Osteocyte (in vitro differentiated cells): ENCODE measurements at regions not wholly inside any gene's neighbourhood (a gene's known extent, or its start where the extent isn't known, plus 50 kb on each side); places are given as distances from the start of the nearest gene placed in this dataset.

ENCODE experiments used
- DNase-seq: peaks from one replicate; pipeline ENCODE4 v3.0.0; 2021; ENCODE audit warnings: mixed read lengths; ENCODE audit not compliant: unreplicated experiment; ENCODE audit errors: extremely low spot score
- H3K27ac Mint-ChIP-seq: one replicate; pipeline ENCODE4 v1.8.0; 2021; ENCODE audit warnings: mild to moderate bottlenecking, mixed read lengths; ENCODE audit not compliant: unreplicated experiment
- H3K27me3 Mint-ChIP-seq: one replicate; pipeline ENCODE4 v1.8.0; 2021; ENCODE audit warnings: mixed read lengths; ENCODE audit not compliant: unreplicated experiment
- H3K36me3 Mint-ChIP-seq: one replicate; pipeline ENCODE4 v1.8.0; 2021; ENCODE audit warnings: mixed read lengths; ENCODE audit not compliant: unreplicated experiment
- H3K4me1 Mint-ChIP-seq: one replicate; pipeline ENCODE4 v1.8.0; 2021; ENCODE audit warnings: mixed read lengths; ENCODE audit not compliant: unreplicated experiment
- H3K4me3 Mint-ChIP-seq: one replicate; pipeline ENCODE4 v1.8.0; 2021; ENCODE audit warnings: mild to moderate bottlenecking, moderate library complexity, mixed read lengths; ENCODE audit not compliant: unreplicated experiment
- H3K9me3 Mint-ChIP-seq: one replicate; pipeline ENCODE4 v1.8.0; 2021; ENCODE audit warnings: mixed read lengths; ENCODE audit not compliant: unreplicated experiment
- TF ChIP-seq, protein P1 (sequence below): fragments of 200-600 bp; sonication (generic); IDR thresholded peaks from 2 replicates; pipeline ENCODE4 v1.5.0; 2021; ENCODE audit warnings: antibody characterized with exemption, mild to moderate bottlenecking, moderate library complexity

DNA sequence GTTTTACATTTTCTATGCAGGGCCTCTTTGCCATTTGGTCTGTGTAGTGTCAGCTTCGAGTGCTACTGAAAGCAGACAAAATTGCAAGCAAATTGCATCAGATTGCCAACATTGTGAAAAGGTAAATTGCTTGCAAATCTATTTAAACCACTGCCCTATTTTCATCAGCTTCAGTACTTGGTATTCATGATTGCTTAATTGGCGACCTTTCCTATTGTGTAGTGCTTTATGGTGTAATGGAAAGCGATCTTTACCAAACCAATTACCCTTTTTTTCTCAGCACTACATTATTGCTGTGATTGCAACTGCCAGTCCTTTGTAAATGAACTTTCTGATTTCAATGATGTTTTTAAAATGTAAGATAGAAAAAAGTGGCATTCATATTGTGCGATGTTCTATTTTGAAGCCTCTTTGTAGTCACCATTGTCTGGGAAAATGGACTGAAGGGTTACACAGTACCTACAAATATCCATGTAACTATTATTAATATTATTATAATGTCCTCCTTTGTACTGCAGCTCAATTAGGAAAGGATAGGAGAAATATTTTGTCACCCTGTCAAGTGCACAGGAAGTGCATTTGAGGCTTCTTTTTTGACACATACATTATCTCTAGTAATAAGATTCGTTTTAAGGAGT is 177.7 kb upstream of the SP8 start:
- H3K36me3 Mint-ChIP-seq = no peaks in the 10 kb centered on the region
- peaks cover 12% of the 10 kb centered on the region for H3K9me3 Mint-ChIP-seq
- no peak overlapping the region for H3K4me3 Mint-ChIP-seq
- no peak for DNase-seq
- H3K4me1 Mint-ChIP-seq = no peaks in the 10 kb centered on the region
- no peak overlapping the region for H3K27ac Mint-ChIP-seq
- TF ChIP-seq, protein P1, sequence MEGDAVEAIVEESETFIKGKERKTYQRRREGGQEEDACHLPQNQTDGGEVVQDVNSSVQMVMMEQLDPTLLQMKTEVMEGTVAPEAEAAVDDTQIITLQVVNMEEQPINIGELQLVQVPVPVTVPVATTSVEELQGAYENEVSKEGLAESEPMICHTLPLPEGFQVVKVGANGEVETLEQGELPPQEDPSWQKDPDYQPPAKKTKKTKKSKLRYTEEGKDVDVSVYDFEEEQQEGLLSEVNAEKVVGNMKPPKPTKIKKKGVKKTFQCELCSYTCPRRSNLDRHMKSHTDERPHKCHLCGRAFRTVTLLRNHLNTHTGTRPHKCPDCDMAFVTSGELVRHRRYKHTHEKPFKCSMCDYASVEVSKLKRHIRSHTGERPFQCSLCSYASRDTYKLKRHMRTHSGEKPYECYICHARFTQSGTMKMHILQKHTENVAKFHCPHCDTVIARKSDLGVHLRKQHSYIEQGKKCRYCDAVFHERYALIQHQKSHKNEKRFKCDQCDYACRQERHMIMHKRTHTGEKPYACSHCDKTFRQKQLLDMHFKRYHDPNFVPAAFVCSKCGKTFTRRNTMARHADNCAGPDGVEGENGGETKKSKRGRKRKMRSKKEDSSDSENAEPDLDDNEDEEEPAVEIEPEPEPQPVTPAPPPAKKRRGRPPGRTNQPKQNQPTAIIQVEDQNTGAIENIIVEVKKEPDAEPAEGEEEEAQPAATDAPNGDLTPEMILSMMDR = no peak
- H3K27me3 Mint-ChIP-seq = no peaks in the 10 kb centered on the region

DNA sequence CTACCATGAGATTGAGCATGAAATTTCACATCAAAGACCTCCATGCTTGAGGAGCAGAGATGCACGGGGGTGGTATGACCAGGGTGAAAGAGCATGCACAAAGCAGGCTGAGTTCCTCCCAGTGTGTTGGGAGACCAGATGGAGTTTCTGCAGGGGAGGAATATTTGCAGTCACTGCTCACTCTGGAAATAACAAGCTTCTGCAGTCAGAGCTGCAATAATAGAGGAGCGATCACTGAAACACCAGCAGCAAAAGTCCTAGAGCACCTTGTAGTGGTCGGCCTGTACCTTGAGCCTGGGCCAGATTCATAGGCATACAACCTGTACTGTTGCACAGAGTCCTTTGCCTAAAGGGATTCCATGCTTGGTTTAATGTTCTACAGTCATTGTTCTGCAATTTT is 184.5 kb upstream of the SP8 start:
- no peaks in the 10 kb centered on the region for H3K4me1 Mint-ChIP-seq
- no peak overlapping the region for H3K4me3 Mint-ChIP-seq
- H3K9me3 Mint-ChIP-seq = peaks cover 8% of the 10 kb centered on the region
- no peak for DNase-seq
- H3K27me3 Mint-ChIP-seq = no peaks in the 10 kb centered on the region
- TF ChIP-seq, protein P1 = no peak
- H3K27ac Mint-ChIP-seq = no peak overlapping the region
- H3K36me3 Mint-ChIP-seq = no peaks in the 10 kb centered on the region

DNA sequence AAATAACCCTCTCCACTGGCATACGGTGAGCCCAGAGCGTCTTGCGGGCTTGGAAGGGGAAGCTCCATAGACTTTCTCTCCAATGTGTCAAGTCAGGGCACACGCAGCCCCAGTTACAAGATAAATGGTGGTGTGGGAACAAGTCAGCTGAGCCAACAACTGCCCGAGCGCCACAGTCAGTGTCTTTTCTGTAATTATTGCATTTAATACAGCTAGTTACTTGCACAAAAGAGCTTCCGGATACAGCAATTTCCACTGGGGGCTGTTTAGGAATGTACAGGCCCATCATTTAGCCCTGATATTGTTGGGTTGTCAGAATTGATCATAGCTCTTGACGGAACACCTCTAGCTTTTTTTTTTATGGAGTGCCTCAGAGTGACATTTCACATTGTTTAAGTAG is 193.5 kb upstream of the SP8 start:
- H3K9me3 Mint-ChIP-seq = peaks cover 12% of the 10 kb centered on the region
- H3K36me3 Mint-ChIP-seq = no peaks in the 10 kb centered on the region
- H3K4me3 Mint-ChIP-seq = no peak overlapping the region
- no peaks in the 10 kb centered on the region for H3K4me1 Mint-ChIP-seq
- TF ChIP-seq, protein P1 = no peak
- H3K27me3 Mint-ChIP-seq = no peaks in the 10 kb centered on the region
- DNase-seq = no peak
- no peak overlapping the region for H3K27ac Mint-ChIP-seq

DNA sequence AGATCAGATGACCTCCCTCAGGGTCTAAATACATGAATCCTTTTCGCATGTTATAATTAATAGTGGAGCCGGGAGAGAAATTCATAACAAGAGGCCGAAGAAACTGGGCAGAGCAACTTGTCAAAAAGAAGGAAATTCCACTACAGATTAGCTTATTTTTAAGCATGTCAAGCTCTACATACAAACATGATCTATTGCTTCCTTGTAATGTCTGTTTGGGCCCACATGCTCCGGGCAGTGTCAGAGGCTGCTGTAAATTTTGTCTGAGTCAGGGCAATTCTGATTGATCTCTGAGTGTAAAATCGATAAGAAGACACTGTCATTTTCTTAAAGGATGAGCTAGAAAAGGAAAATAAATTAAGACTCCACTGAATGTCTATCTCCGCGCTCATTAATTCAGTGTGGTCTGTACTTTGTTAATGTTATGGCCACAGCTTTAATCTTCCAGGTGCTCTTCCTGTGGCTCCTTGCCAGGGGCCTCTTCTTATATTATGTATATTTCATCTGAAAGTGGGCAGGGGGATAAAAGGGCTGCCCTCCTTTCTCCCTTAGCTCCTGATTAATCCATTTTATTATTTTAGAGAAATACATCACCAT is 194.1 kb upstream of the SP8 start:
- Mint-ChIP-seq H3K4me3 (no peak overlapping the region), H3K27me3 (no peaks in the 10 kb centered on the region), H3K4me1 (no peaks in the 10 kb centered on the region), H3K9me3 (peaks cover 12% of the 10 kb centered on the region), H3K27ac (no peak overlapping the region), H3K36me3 (no peaks in the 10 kb centered on the region)
- DNase-seq = no peak
- TF ChIP-seq, protein P1 = no peak

DNA sequence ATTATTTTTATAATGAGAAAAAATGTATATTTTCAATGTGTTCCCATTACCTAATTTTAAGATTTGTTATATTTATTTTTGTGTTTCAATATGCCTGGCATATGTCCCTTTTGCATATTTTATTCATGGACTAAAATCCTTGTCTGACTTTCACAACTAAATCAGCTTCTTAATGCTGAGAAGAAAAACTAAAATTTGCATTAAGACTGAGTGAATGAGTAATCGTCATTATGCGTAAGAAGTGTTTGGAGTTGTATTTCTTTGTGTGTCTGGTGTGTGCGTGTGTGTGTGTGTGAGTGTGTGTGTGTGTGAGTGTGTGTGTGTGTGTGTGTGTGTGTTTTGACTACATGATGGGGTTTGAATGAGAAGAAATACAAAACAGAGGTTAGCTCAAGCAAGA is 201.7 kb upstream of the SP8 start:
- H3K4me1 Mint-ChIP-seq = no peaks in the 10 kb centered on the region
- no peak for DNase-seq
- H3K4me3 Mint-ChIP-seq = no peak overlapping the region
- H3K36me3 Mint-ChIP-seq = no peaks in the 10 kb centered on the region
- TF ChIP-seq, protein P1 = no peak
- H3K9me3 Mint-ChIP-seq = peaks cover 17% of the 10 kb centered on the region
- H3K27me3 Mint-ChIP-seq = no peaks in the 10 kb centered on the region
- no peak overlapping the region for H3K27ac Mint-ChIP-seq
